ENCODE measurements at regions not wholly inside any gene's neighbourhood (a gene's known extent, or its start where the extent isn't known, plus 50 kb on each side); places are given as distances from the start of the nearest gene placed in this dataset.

- Histone ChIP-seq H3K27ac (ENCODE audit: insufficient read length, low read depth, low read length) (no peak overlapping the region), H4K8ac (replicated peaks; ENCODE audit: insufficient read length, low read depth, low read length) (no peak overlapping the region), H3K4me2 (ENCODE audit: insufficient read depth, insufficient read length, low read length) (no peak overlapping the region), H3K23ac (ENCODE audit: insufficient read length, low read depth, low read length) (no peak overlapping the region), H3K9me3 (ENCODE audit: control insufficient read depth, low read depth, low read length) (no peaks in the 10 kb centered on the region), H3K4ac (ENCODE audit: low read depth, low read length) (no peak overlapping the region), H4K5ac (ENCODE audit: insufficient read length, low read depth, low read length) (no peak overlapping the region), H2AK5ac (ENCODE audit: insufficient read length, low read length) (no peak overlapping the region), H2BK15ac (ENCODE audit: low read depth, low read length) (no peak overlapping the region), H3K18ac (ENCODE audit: insufficient read length, low read depth, low read length) (no peak overlapping the region), H4K91ac (ENCODE audit: insufficient read length, low read depth, low read length) (no peak overlapping the region), H3K79me1 (ENCODE audit: insufficient read depth, low read depth, low read length, poor library complexity, severe bottlenecking) (no peaks in the 10 kb centered on the region), H2BK5ac (ENCODE audit: insufficient read length, low read length) (no peak overlapping the region), H3K4me1 (ENCODE audit: insufficient read depth, low read length) (no peaks in the 10 kb centered on the region), H2BK12ac (ENCODE audit: insufficient read length, low read depth, low read length) (no peak overlapping the region), H3K79me2 (ENCODE audit: insufficient read depth, low read length) (no peaks in the 10 kb centered on the region), H3K9ac (ENCODE audit: extremely low read depth, insufficient read length, low read length) (no peak overlapping the region), H3K56ac (ENCODE audit: insufficient read length, low read depth, low read length) (no peak overlapping the region), H2BK120ac (ENCODE audit: low read depth, low read length, poor library complexity, severe bottlenecking) (no peak overlapping the region), H3K14ac (ENCODE audit: insufficient read depth, low read length) (no peak overlapping the region), H2BK20ac (ENCODE audit: low read depth, low read length, poor library complexity, severe bottlenecking) (no peak overlapping the region), H3K23me2 (ENCODE audit: insufficient read length, low read depth, low read length, poor library complexity, severe bottlenecking) (no peaks in the 10 kb centered on the region), H3T11ph (ENCODE audit: low read length) (no peak overlapping the region), H3K27me3 (ENCODE audit: insufficient read depth, low read length) (no peaks in the 10 kb centered on the region), H4K20me1 (ENCODE audit: control insufficient read depth, insufficient read depth, insufficient read length) (no peaks in the 10 kb centered on the region), H2AFZ (ENCODE audit: low read length) (no peak overlapping the region)
- no peak for TF ChIP-seq CTCF (conservative IDR thresholded peaks at IDR 0.05)
- no peaks in the 10 kb centered on the region for H3K27me3 Mint-ChIP-seq (ENCODE audit: low read depth)
- no peak overlapping the region for H3K4me3 Mint-ChIP-seq
- no peaks in the 10 kb centered on the region for H3K9me3 Mint-ChIP-seq
- H3K27ac Mint-ChIP-seq, result no peak overlapping the region
- no peaks in the 10 kb centered on the region for H3K36me3 Mint-ChIP-seq (ENCODE audit: insufficient read depth in 1 of 3, low read depth in 3 of 3)
- DNase-seq, result no peak
- WGBS (ENCODE audit: extremely low coverage, insufficient read length, low lambda C conversion rate), result no CpG with 5 or more reads among the region's 4 CpGs
- no peaks in the 10 kb centered on the region for H3K4me1 Mint-ChIP-seq
Observed at GRCh38 chr1:191327868-191328267, 830.4 kb upstream of the RGS18 start.
